Muscle layer of colon (tissue), 2 donors: ENCODE measurements at regions not wholly inside any gene's neighbourhood (a gene's known extent, or its start where the extent isn't known, plus 50 kb on each side); places are given as distances from the start of the nearest gene placed in this dataset.

Experiments used
- H3K27ac ChIP-seq: one replicate; pipeline ENCODE4 v1.7.0; 2013; ENCODE audit warnings: low read depth, mild to moderate bottlenecking, low read length, moderate library complexity
- H3K27me3 ChIP-seq, 2 donors: one replicate each; pipeline ENCODE4 v1.7.0; 2013; ENCODE audit warnings: low read length in 2 of 2, mild to moderate bottlenecking in 2 of 2; ENCODE audit not compliant: insufficient read depth in 2 of 2, control insufficient read depth in 1 of 2
- H3K36me3 ChIP-seq: one replicate; pipeline ENCODE4 v1.7.0; 2013; ENCODE audit warnings: mild to moderate bottlenecking, low read length; ENCODE audit not compliant: insufficient read depth
- H3K4me1 ChIP-seq: one replicate; pipeline ENCODE4 v1.7.0; 2013; ENCODE audit warnings: mild to moderate bottlenecking, low read length; ENCODE audit not compliant: insufficient read depth
- H3K4me3 ChIP-seq, 2 donors: one replicate each; pipeline ENCODE4 v1.7.0; 2013; ENCODE audit warnings: low read length in 2 of 2, low read depth in 1 of 2, mild to moderate bottlenecking in 1 of 2, moderate library complexity in 1 of 2
- H3K9ac ChIP-seq: one replicate; pipeline ENCODE4 v1.7.0; 2013; ENCODE audit warnings: low read length
- H3K9me3 ChIP-seq: one replicate; pipeline ENCODE4 v1.7.0; 2013; ENCODE audit warnings: mild to moderate bottlenecking, low read length
- donor health status: abdominal sarcoma.
- donor health status: Adenocarcinoma of cecum.

GRCh38 chr18:10239103-10239502 lies 215.3 kb upstream of the APCDD1 start:
- no peaks in the 10 kb centered on the region for H3K27me3 ChIP-seq
- H3K4me1 ChIP-seq: peaks cover 27% of the 10 kb centered on the region
- no peak overlapping the region for H3K27ac ChIP-seq
- H3K36me3 ChIP-seq: no peaks in the 10 kb centered on the region
- H3K9me3 ChIP-seq: no peaks in the 10 kb centered on the region
- no peak overlapping the region for H3K9ac ChIP-seq
- H3K4me3 ChIP-seq: no peak overlapping the region

GRCh38 chr18:10239991-10240634 lies 214.3 kb upstream of the APCDD1 start:
- H3K9ac ChIP-seq: no peak overlapping the region
- H3K36me3 ChIP-seq: no peaks in the 10 kb centered on the region
- no peaks in the 10 kb centered on the region for H3K27me3 ChIP-seq
- peaks cover 31% of the 10 kb centered on the region for H3K4me1 ChIP-seq
- no peak overlapping the region for H3K4me3 ChIP-seq
- no peaks in the 10 kb centered on the region for H3K9me3 ChIP-seq
- no peak overlapping the region for H3K27ac ChIP-seq

GRCh38 chr18:10240973-10241372 lies 213.5 kb upstream of the APCDD1 start:
- Histone ChIP-seq H3K27ac (no peak overlapping the region), H3K4me3 (no peak overlapping the region), H3K27me3 (no peaks in the 10 kb centered on the region), H3K9ac (no peak overlapping the region), H3K36me3 (no peaks in the 10 kb centered on the region), H3K4me1 (peaks cover 23% of the 10 kb centered on the region), H3K9me3 (no peaks in the 10 kb centered on the region)

GRCh38 chr18:10241579-10241978 lies 212.9 kb upstream of the APCDD1 start:
- Histone ChIP-seq H3K27ac (no peak overlapping the region), H3K9ac (no peak overlapping the region), H3K27me3 (no peaks in the 10 kb centered on the region), H3K4me3 (no peak overlapping the region), H3K9me3 (no peaks in the 10 kb centered on the region), H3K4me1 (peaks cover 20% of the 10 kb centered on the region), H3K36me3 (no peaks in the 10 kb centered on the region)

- Histone ChIP-seq H3K4me3 (no peak overlapping the region), H3K27ac (no peak overlapping the region), H3K36me3 (no peaks in the 10 kb centered on the region), H3K9me3 (no peaks in the 10 kb centered on the region), H3K4me1 (peaks cover 20% of the 10 kb centered on the region), H3K27me3 (peaks cover 0 to 4% of the 10 kb centered on the region in 2 donors), H3K9ac (no peak overlapping the region)
These were observed 211.3 kb upstream of the APCDD1 start for GRCh38 chr18:10242936-10243680.

GRCh38 chr18:10244341-10244740 lies 210.1 kb upstream of the APCDD1 start:
- H3K27ac ChIP-seq: no peak overlapping the region
- H3K27me3 ChIP-seq: peaks cover 0 to 4% of the 10 kb centered on the region in 2 donors
- no peaks in the 10 kb centered on the region for H3K9me3 ChIP-seq
- no peak overlapping the region for H3K4me3 ChIP-seq
- no peaks in the 10 kb centered on the region for H3K36me3 ChIP-seq
- H3K9ac ChIP-seq: no peak overlapping the region
- H3K4me1 ChIP-seq: peaks cover 12% of the 10 kb centered on the region

GRCh38 chr18:10245031-10245845 lies 209.2 kb upstream of the APCDD1 start:
- H3K4me1 ChIP-seq: peaks cover 8% of the 10 kb centered on the region
- H3K9ac ChIP-seq: no peak overlapping the region
- H3K9me3 ChIP-seq: no peaks in the 10 kb centered on the region
- H3K27me3 ChIP-seq: peaks cover 0 to 4% of the 10 kb centered on the region in 2 donors
- H3K4me3 ChIP-seq: no peak overlapping the region
- H3K27ac ChIP-seq: no peak overlapping the region
- H3K36me3 ChIP-seq: no peaks in the 10 kb centered on the region

- H3K4me3 ChIP-seq: no peak overlapping the region
- peaks cover 0 to 4% of the 10 kb centered on the region in 2 donors for H3K27me3 ChIP-seq
- H3K9ac ChIP-seq: no peak overlapping the region
- H3K4me1 ChIP-seq: peaks cover 8% of the 10 kb centered on the region
- H3K36me3 ChIP-seq: no peaks in the 10 kb centered on the region
- H3K9me3 ChIP-seq: no peaks in the 10 kb centered on the region
- no peak overlapping the region for H3K27ac ChIP-seq
These were observed 208.6 kb upstream of the APCDD1 start for GRCh38 chr18:10245846-10246175.

- Histone ChIP-seq H3K36me3 (no peaks in the 10 kb centered on the region), H3K9me3 (no peaks in the 10 kb centered on the region), H3K4me3 (no peak overlapping the region), H3K27me3 (peaks cover 0 to 4% of the 10 kb centered on the region in 2 donors), H3K9ac (no peak overlapping the region), H3K27ac (no peak overlapping the region), H3K4me1 (peaks cover 8% of the 10 kb centered on the region)
These were observed 207.3 kb upstream of the APCDD1 start for GRCh38 chr18:10247021-10247741.

GRCh38 chr18:10247742-10248082 lies 206.7 kb upstream of the APCDD1 start:
- peaks cover 0 to 4% of the 10 kb centered on the region in 2 donors for H3K27me3 ChIP-seq
- H3K27ac ChIP-seq: no peak overlapping the region
- H3K9ac ChIP-seq: no peak overlapping the region
- no peak overlapping the region for H3K4me3 ChIP-seq
- no peaks in the 10 kb centered on the region for H3K9me3 ChIP-seq
- no peaks in the 10 kb centered on the region for H3K36me3 ChIP-seq
- peaks cover 8% of the 10 kb centered on the region for H3K4me1 ChIP-seq

- H3K9ac ChIP-seq: no peak overlapping the region
- H3K4me1 ChIP-seq: peaks cover 8% of the 10 kb centered on the region
- peaks cover 0 to 4% of the 10 kb centered on the region in 2 donors for H3K27me3 ChIP-seq
- no peak overlapping the region for H3K27ac ChIP-seq
- H3K4me3 ChIP-seq: no peak overlapping the region
- H3K36me3 ChIP-seq: no peaks in the 10 kb centered on the region
- H3K9me3 ChIP-seq: no peaks in the 10 kb centered on the region
These were observed 205.7 kb upstream of the APCDD1 start for GRCh38 chr18:10248738-10249137.
